Smooth muscle cell (in vitro differentiated cells): ENCODE measurements at regions not wholly inside any gene's neighbourhood (a gene's known extent, or its start where the extent isn't known, plus 50 kb on each side); places are given as distances from the start of the nearest gene placed in this dataset.

Experiments
- DNase-seq: peaks from one replicate; lab custom pipeline; 2025; ENCODE audit not compliant: unreplicated experiment; lab: John Stamatoyannopoulos, UW
- H2AFZ ChIP-seq: fragments of 200-600 bp; sonication (generic); 2 replicates; pipeline ENCODE4 v1.6.0; 2016; ENCODE audit warnings: antibody characterized with exemption, low read depth, mild to moderate bottlenecking
- H3F3A ChIP-seq: fragments of 200-600 bp; sonication (generic); 2 replicates; pipeline ENCODE4 v1.6.0; 2017; ENCODE audit warnings: antibody characterized with exemption, low read depth
- H3K27ac ChIP-seq: fragments of 200-600 bp; sonication (generic); 2 replicates; pipeline ENCODE4 v1.5.1; 2016; ENCODE audit warnings: low read depth, mild to moderate bottlenecking
- H3K27me3 ChIP-seq: fragments of 200-600 bp; sonication (generic); 2 replicates; pipeline ENCODE4 v1.6.1; 2016; ENCODE audit warnings: low read depth, mild to moderate bottlenecking
- H3K36me3 ChIP-seq: fragments of 200-600 bp; sonication (generic); 2 replicates; pipeline ENCODE4 v1.5.1; 2016; ENCODE audit warnings: low read depth
- H3K4me1 ChIP-seq: fragments of 200-600 bp; sonication (generic); 2 replicates; pipeline ENCODE4 v1.5.1; 2016; ENCODE audit warnings: low read depth
- H3K4me2 ChIP-seq: fragments of 200-600 bp; sonication (generic); 2 replicates; pipeline ENCODE4 v1.6.0; 2016; ENCODE audit warnings: mild to moderate bottlenecking
- H3K4me3 ChIP-seq: fragments of 200-600 bp; sonication (generic); 2 replicates; pipeline ENCODE4 v1.5.1; 2016; ENCODE audit warnings: mild to moderate bottlenecking
- H3K79me2 ChIP-seq: fragments of 200-600 bp; sonication (generic); 2 replicates; pipeline ENCODE4 v1.6.0; 2016; ENCODE audit warnings: low read depth, mild to moderate bottlenecking
- H3K9ac ChIP-seq: fragments of 200-600 bp; sonication (generic); 2 replicates; pipeline ENCODE4 v1.6.0; 2016; ENCODE audit warnings: low read depth
- H3K9me3 ChIP-seq: fragments of 200-600 bp; sonication (generic); replicated peaks from 2 replicates; pipeline ENCODE4 v1.5.1; 2016; ENCODE audit warnings: low read depth
- H4K20me1 ChIP-seq: fragments of 200-600 bp; sonication (generic); 2 replicates; pipeline ENCODE4 v1.6.0; 2016; ENCODE audit warnings: low read depth
- WGBS: methylation state at CpG from one replicate; pipeline ENCODE4 v1.1.7; 2016; ENCODE audit warnings: low lambda C conversion rate; 5-methylcytosine and 5-hydroxymethylcytosine counted together
- TF ChIP-seq, protein P1 (sequence below): fragments of 200-600 bp; sonication (generic); IDR thresholded peaks from 2 replicates; pipeline ENCODE4 v1.5.1; 2017; ENCODE audit warnings: borderline replicate concordance, mild to moderate bottlenecking, antibody characterized with exemption; ENCODE audit not compliant: insufficient read depth, poor library complexity, severe bottlenecking

DNA sequence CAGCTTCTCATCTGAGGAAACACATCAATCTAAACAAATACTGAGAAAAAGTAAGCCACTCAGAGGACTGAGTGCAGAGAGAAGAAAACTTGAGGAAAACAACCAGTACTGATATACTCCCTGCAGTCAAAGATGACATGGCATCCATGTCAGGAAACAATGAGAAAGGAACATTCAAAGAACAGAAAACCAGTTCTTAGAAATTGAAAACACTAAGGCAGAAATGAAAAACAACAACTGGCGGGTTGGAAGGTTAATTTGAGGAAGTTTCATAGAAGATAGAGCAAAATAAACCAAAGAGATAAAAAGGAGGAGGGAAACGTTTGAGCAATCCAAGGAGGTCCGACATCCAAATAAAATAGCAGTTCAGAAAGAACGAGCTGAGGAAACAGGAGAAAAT is 475.2 kb downstream of the HINT1 start:
- Histone ChIP-seq H3K4me2 (no peak overlapping the region), H2AFZ (no peak overlapping the region), H4K20me1 (no peaks in the 10 kb centered on the region), H3K4me3 (no peak overlapping the region), H3K79me2 (no peaks in the 10 kb centered on the region), H3K9ac (no peak overlapping the region), H3K9me3 (no peaks in the 10 kb centered on the region), H3K4me1 (no peaks in the 10 kb centered on the region), H3K27me3 (no peaks in the 10 kb centered on the region), H3K27ac (no peak overlapping the region), H3K36me3 (no peaks in the 10 kb centered on the region), H3F3A (no peaks in the 10 kb centered on the region)
- TF ChIP-seq, protein P1, sequence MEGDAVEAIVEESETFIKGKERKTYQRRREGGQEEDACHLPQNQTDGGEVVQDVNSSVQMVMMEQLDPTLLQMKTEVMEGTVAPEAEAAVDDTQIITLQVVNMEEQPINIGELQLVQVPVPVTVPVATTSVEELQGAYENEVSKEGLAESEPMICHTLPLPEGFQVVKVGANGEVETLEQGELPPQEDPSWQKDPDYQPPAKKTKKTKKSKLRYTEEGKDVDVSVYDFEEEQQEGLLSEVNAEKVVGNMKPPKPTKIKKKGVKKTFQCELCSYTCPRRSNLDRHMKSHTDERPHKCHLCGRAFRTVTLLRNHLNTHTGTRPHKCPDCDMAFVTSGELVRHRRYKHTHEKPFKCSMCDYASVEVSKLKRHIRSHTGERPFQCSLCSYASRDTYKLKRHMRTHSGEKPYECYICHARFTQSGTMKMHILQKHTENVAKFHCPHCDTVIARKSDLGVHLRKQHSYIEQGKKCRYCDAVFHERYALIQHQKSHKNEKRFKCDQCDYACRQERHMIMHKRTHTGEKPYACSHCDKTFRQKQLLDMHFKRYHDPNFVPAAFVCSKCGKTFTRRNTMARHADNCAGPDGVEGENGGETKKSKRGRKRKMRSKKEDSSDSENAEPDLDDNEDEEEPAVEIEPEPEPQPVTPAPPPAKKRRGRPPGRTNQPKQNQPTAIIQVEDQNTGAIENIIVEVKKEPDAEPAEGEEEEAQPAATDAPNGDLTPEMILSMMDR, result no peak
- 90% methylated on average over 4 of the region's 4 CpGs for WGBS
- no peak for DNase-seq

DNA sequence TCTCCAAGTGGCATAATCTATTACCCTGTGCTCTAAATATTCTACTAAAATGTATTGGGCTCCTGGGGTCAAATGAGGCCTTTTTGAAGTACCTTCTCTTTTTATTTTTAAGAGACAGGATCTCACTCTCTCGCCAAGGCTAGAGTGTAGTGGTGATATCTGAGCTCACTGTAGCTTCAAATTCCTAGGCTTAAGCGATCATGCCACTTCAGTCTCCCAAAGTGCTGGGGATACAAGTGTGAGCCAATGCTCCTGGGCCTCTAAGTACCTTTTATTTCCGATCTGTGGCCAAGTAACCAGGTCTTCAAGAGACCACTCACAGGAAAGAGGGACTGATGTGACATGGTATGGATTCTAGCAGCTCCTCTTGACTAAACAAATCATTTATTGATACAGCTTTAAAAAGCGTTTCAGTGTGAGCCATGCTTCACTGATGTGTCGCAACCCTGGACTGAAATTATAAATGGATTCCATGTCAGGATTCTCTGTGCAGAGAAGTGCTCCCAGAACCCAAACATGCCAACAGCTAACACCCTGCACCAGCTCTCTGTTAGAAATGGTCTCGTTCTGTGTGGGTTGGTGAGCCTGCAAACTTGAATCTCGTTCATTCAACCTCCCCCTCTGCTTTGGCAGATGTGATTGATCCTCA is 477.8 kb downstream of the HINT1 start:
- no peaks in the 10 kb centered on the region for H3K36me3 ChIP-seq
- no peak overlapping the region for H3K4me3 ChIP-seq
- no peak overlapping the region for H3K4me2 ChIP-seq
- no peaks in the 10 kb centered on the region for H4K20me1 ChIP-seq
- WGBS, result 86% methylated on average over 7 of the region's 7 CpGs
- no peak overlapping the region for H2AFZ ChIP-seq
- no peaks in the 10 kb centered on the region for H3F3A ChIP-seq
- no peak overlapping the region for H3K27ac ChIP-seq
- no peaks in the 10 kb centered on the region for H3K27me3 ChIP-seq
- H3K9ac ChIP-seq, result no peak overlapping the region
- no peaks in the 10 kb centered on the region for H3K4me1 ChIP-seq
- H3K9me3 ChIP-seq, result no peaks in the 10 kb centered on the region
- no peak for DNase-seq
- no peaks in the 10 kb centered on the region for H3K79me2 ChIP-seq
- TF ChIP-seq, protein P1, result no peak

DNA sequence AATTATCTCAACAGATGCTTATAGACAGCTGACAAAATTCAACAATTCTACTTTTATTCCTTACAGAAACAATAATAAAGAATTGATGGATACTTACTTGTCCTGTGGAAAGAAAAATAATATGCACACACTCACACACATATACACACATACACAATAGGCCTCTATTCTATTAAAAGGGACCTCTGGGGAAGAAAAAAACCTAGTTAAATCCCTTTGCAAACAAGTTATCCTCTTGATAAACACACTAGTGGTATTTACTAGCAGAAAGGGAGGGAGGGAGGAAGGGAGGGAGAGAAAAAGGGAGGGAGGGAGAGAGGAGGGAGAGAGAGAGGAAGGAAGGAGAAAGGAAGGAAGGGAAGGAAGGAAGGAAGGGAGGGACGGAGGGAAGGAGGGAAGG is 486.4 kb downstream of the HINT1 start:
- Histone ChIP-seq H3K4me3 (no peak overlapping the region), H3K27me3 (no peaks in the 10 kb centered on the region), H3K9me3 (no peaks in the 10 kb centered on the region), H2AFZ (no peak overlapping the region), H3K4me2 (no peak overlapping the region), H4K20me1 (no peaks in the 10 kb centered on the region), H3K4me1 (no peaks in the 10 kb centered on the region), H3F3A (no peaks in the 10 kb centered on the region), H3K9ac (no peak overlapping the region), H3K36me3 (no peaks in the 10 kb centered on the region), H3K27ac (no peak overlapping the region), H3K79me2 (no peaks in the 10 kb centered on the region)
- WGBS, result 20% methylated on average over 1 of the region's 1 CpG
- no peak for DNase-seq
- TF ChIP-seq, protein P1, result no peak

DNA sequence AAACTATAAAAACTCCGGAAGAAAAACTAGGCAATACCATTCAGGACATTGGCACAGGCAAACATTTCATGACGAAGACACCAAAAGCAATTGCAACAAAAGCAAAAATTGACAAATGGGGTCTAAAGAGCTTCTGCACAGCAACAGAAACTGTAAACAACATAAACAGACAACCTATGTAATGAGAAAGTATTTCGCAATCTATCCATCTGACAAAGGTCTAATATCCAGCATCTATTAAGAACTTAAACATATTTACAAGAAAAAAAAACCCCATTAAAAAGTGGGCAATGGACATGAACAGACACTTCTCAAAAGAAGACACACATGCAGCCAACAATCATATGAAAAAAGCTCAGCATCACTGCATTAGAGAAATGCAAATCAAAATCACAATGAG is 498.6 kb downstream of the HINT1 start:
- no peaks in the 10 kb centered on the region for H4K20me1 ChIP-seq
- H3K27me3 ChIP-seq, result no peaks in the 10 kb centered on the region
- H3K9me3 ChIP-seq, result no peaks in the 10 kb centered on the region
- 98% methylated on average over 3 of the region's 3 CpGs for WGBS
- TF ChIP-seq, protein P1, result no peak
- no peak overlapping the region for H3K27ac ChIP-seq
- no peaks in the 10 kb centered on the region for H3K79me2 ChIP-seq
- no peaks in the 10 kb centered on the region for H3K36me3 ChIP-seq
- no peaks in the 10 kb centered on the region for H3F3A ChIP-seq
- no peak overlapping the region for H3K9ac ChIP-seq
- H2AFZ ChIP-seq, result no peak overlapping the region
- H3K4me1 ChIP-seq, result no peaks in the 10 kb centered on the region
- DNase-seq, result no peak
- H3K4me3 ChIP-seq, result no peak overlapping the region
- H3K4me2 ChIP-seq, result no peak overlapping the region
